HCT116 (cell line): ENCODE measurements at regions not wholly inside any gene's neighbourhood (a gene's known extent, or its start where the extent isn't known, plus 50 kb on each side); places are given as distances from the start of the nearest gene placed in this dataset.

Experiments used
- CTCF ChIP-seq, 3 experiments: fragments of 200-600 bp in 1 of 3; sonication (generic) in 1 of 3; IDR thresholded peaks in 2 of 3; conservative IDR thresholded peaks in 1 of 3; 2 replicates each; pipeline ENCODE4 v1.5.1; 2012 to 2017; ENCODE audit warnings: low read depth in 2 of 3, low read length in 2 of 3, antibody characterized with exemption in 1 of 3, borderline replicate concordance in 1 of 3, control low read depth in 1 of 3, mild to moderate bottlenecking in 1 of 3, mixed read lengths in 1 of 3, mixed run types in 1 of 3, moderate library complexity in 1 of 3; ENCODE audit not compliant: insufficient read depth in 1 of 3
- POLR2A ChIP-seq: IDR thresholded peaks from 2 replicates; pipeline ENCODE4 v1.7.0; 2011; ENCODE audit warnings: borderline replicate concordance; ENCODE audit not compliant: insufficient read depth, insufficient read length; ENCODE audit errors: extremely low read depth

- TF ChIP-seq CTCF (IDR thresholded peaks at IDR 0.05 in 2 of 3, conservative IDR thresholded peaks at IDR 0.05 in 1 of 3; ENCODE audit: borderline replicate concordance in 1 of 3, insufficient read depth in 1 of 3, low read depth in 2 of 3, low read length in 2 of 3) (no peak), POLR2A (no peak)
These were observed 233.3 kb upstream of the SFSWAP start for GRCh38 chr12:131477613-131478012.
